Activated T-cell treated with anti-CD3 and anti-CD28 coated beads, Interleukin-2, amount 50 U/mL, for 48 hours (primary cell): ENCODE measurements at regions not wholly inside any gene's neighbourhood (a gene's known extent, or its start where the extent isn't known, plus 50 kb on each side); places are given as distances from the start of the nearest gene placed in this dataset.

ENCODE experiments used
- DNase-seq, 2 experiments: peaks; one replicate each; pipeline ENCODE4 v3.0.0-alpha.2; 2020

GRCh38 chr6:22036699-22037098 is 260.1 kb downstream of the PRL start:
- DNase-seq: no peak

GRCh38 chr6:22041797-22042480 is 254.9 kb downstream of the PRL start:
- DNase-seq: no peak

GRCh38 chr6:22042706-22043105 is 254.1 kb downstream of the PRL start:
- DNase-seq: no peak

- no peak for DNase-seq
Observed at GRCh38 chr6:22043284-22043962, 253.4 kb downstream of the PRL start.

- no peak for DNase-seq
Observed at GRCh38 chr6:22045261-22045912, 251.4 kb downstream of the PRL start.

GRCh38 chr6:22049002-22049401 is 247.8 kb downstream of the PRL start:
- DNase-seq: no peak

GRCh38 chr6:22053391-22053997 is 243.3 kb downstream of the PRL start:
- no peak for DNase-seq

GRCh38 chr6:22056398-22056797 is 240.4 kb downstream of the PRL start:
- DNase-seq: no peak

GRCh38 chr6:22057962-22058361 is 238.9 kb downstream of the PRL start:
- no peak for DNase-seq

GRCh38 chr6:22059126-22059525 is 237.7 kb downstream of the PRL start:
- no peak for DNase-seq

- DNase-seq: no peak
Observed at GRCh38 chr6:22059946-22060345, 236.9 kb downstream of the PRL start.

- peak; percentile 66 to 75 for DNase-seq
Observed at GRCh38 chr6:22062807-22063408, 233.9 kb downstream of the PRL start.

GRCh38 chr6:22064558-22064957 is 232.3 kb downstream of the PRL start:
- DNase-seq: no peak

GRCh38 chr6:22067122-22067521 is 229.7 kb downstream of the PRL start:
- no peak for DNase-seq

GRCh38 chr6:22067671-22068070 is 229.2 kb downstream of the PRL start:
- DNase-seq: no peak

GRCh38 chr6:22068561-22069305 is 228.1 kb downstream of the PRL start:
- no peak for DNase-seq

GRCh38 chr6:22069306-22069800 is 227.5 kb downstream of the PRL start:
- no peak for DNase-seq

- no peak for DNase-seq
Observed at GRCh38 chr6:22071270-22072041, 225.4 kb downstream of the PRL start.

- DNase-seq: no peak
Observed at GRCh38 chr6:22072949-22073348, 223.9 kb downstream of the PRL start.

- no peak for DNase-seq
Observed at GRCh38 chr6:22073516-22074198, 223.2 kb downstream of the PRL start.

GRCh38 chr6:22078288-22078687 is 218.5 kb downstream of the PRL start:
- DNase-seq: no peak
